ENCODE measurements at regions not wholly inside any gene's neighbourhood (a gene's known extent, or its start where the extent isn't known, plus 50 kb on each side); places are given as distances from the start of the nearest gene placed in this dataset.

- DNase-seq: no peak
Observed at GRCh38 chr13:111541752-111542529, 221.5 kb downstream of the TEX29 start.

- no peak for DNase-seq
Observed at GRCh38 chr13:111542530-111543341, 222.3 kb downstream of the TEX29 start.

- no peak for DNase-seq
Observed at GRCh38 chr13:111546921-111547675, 226.7 kb downstream of the TEX29 start.

- no peak for DNase-seq
Observed at GRCh38 chr13:111547726-111548273, 227.4 kb downstream of the TEX29 start.

GRCh38 chr13:111548301-111548700 is 227.9 kb downstream of the TEX29 start:
- no peak for DNase-seq

- DNase-seq: no peak
Observed at GRCh38 chr13:111548805-111549204, 228.4 kb downstream of the TEX29 start.

GRCh38 chr13:111549464-111549863 is 229.0 kb downstream of the TEX29 start:
- no peak for DNase-seq

GRCh38 chr13:111550062-111550461 is 229.6 kb downstream of the TEX29 start:
- DNase-seq: no peak

GRCh38 chr13:111551204-111551820 is 230.9 kb downstream of the TEX29 start:
- DNase-seq: no peak

GRCh38 chr13:111552891-111553655 is 232.6 kb downstream of the TEX29 start:
- DNase-seq: no peak

GRCh38 chr13:111554539-111555267 is 234.3 kb downstream of the TEX29 start:
- no peak for DNase-seq

- DNase-seq: no peak
Observed at GRCh38 chr13:111555268-111555808, 234.9 kb downstream of the TEX29 start.

GRCh38 chr13:111555903-111556302 is 235.5 kb downstream of the TEX29 start:
- DNase-seq: no peak

GRCh38 chr13:111556496-111556895 is 236.1 kb downstream of the TEX29 start:
- DNase-seq: no peak

- no peak for DNase-seq
Observed at GRCh38 chr13:111557921-111558699, 237.7 kb downstream of the TEX29 start.

- DNase-seq: no peak
Observed at GRCh38 chr13:111558700-111559088, 238.3 kb downstream of the TEX29 start.

- DNase-seq: no peak
Observed at GRCh38 chr13:111559612-111560403, 239.4 kb downstream of the TEX29 start.

GRCh38 chr13:111561091-111561781 is 240.8 kb downstream of the TEX29 start:
- no peak for DNase-seq

- DNase-seq: no peak
Observed at GRCh38 chr13:111562716-111563115, 242.3 kb downstream of the TEX29 start.

Data from activated CD4-positive, alpha-beta T cell treated with anti-CD3 and anti-CD28 coated beads for 48 hours (primary cell).